B cell (primary cell): ENCODE measurements at regions not wholly inside any gene's neighbourhood (a gene's known extent, or its start where the extent isn't known, plus 50 kb on each side); places are given as distances from the start of the nearest gene placed in this dataset.

Experiments
- ATAC-seq: fragments of 200-7000 bp; cut with Tn5 transposase; one replicate; pipeline ENCODE4 v1.10.0; 2021; ENCODE audit warnings: low read depth, mild to moderate bottlenecking, moderate number of reproducible peaks, moderate library complexity
- CTCF ChIA-PET: fragments of 350-600 bp; sonication (Branson Sonifier 250); formaldehyde crosslinking; loops from one replicate; lab custom pipeline; 2021; ENCODE audit warnings: antibody characterized with exemption, inconsistent platforms; lab: Charles Lee
- POLR2A ChIA-PET: fragments of 350-600 bp; sonication (Branson Sonifier 250); formaldehyde crosslinking; loops from one replicate; lab custom pipeline; 2021; ENCODE audit warnings: antibody characterized with exemption; lab: Charles Lee
- DNase-seq: peaks from one replicate; pipeline ENCODE4 v3.0.0; 2013
- H2AFZ ChIP-seq: 2 replicates; pipeline ENCODE4 v1.6.1; 2012; ENCODE audit warnings: mild to moderate bottlenecking, low read depth, low read length; ENCODE audit not compliant: insufficient read depth, poor library complexity, severe bottlenecking
- H3K27ac ChIP-seq, 2 donors: 1 replicate in 1 of 2; 2 replicates in 1 of 2; pipeline ENCODE4 v1.5.1; 2012 to 2013; ENCODE audit warnings: low read length in 2 of 2, mild to moderate bottlenecking in 2 of 2, moderate library complexity in 1 of 2
- H3K27me3 ChIP-seq, 4 experiments: fragments of 200-600 bp in 1 of 4; sonication (generic) in 1 of 4; replicated peaks in 1 of 4; 1 replicate in 2 of 4; 2 replicates in 2 of 4; pipeline versions ENCODE4 v1.6.1 to v1.7.0; 2013 to 2016; ENCODE audit warnings: low read length in 3 of 4, mild to moderate bottlenecking in 2 of 4, mixed read lengths in 1 of 4, moderate library complexity in 1 of 4; ENCODE audit not compliant: insufficient read depth in 4 of 4, control insufficient read depth in 3 of 4; ENCODE audit errors: control extremely low read depth in 1 of 4
- H3K36me3 ChIP-seq, 2 experiments: replicated peaks in 1 of 2; 1 replicate in 1 of 2; 2 replicates in 1 of 2; pipeline versions ENCODE4 v1.6.1 to v1.7.1; 2013; ENCODE audit warnings: low read length in 1 of 2; ENCODE audit not compliant: insufficient read depth in 2 of 2, control insufficient read depth in 1 of 2; ENCODE audit errors: control extremely low read depth in 1 of 2, extremely low read depth in 1 of 2
- H3K4me1 ChIP-seq, 2 donors: fragments of 200-600 bp in 1 of 2; sonication (generic) in 1 of 2; 1 replicate in 1 of 2; 2 replicates in 1 of 2; pipeline versions ENCODE4 v1.5.1 to v1.6.1; 2013 to 2017; ENCODE audit warnings: low read length in 2 of 2; ENCODE audit not compliant: control insufficient read depth in 2 of 2, insufficient read depth in 2 of 2
- H3K4me2 ChIP-seq: replicated peaks from 2 replicates; pipeline ENCODE3; 2012; ENCODE audit warnings: mild to moderate bottlenecking, low read depth, low read length; ENCODE audit not compliant: poor library complexity, severe bottlenecking
- H3K4me3 ChIP-seq, 5 experiments: fragments of 200-600 bp in 1 of 5; sonication (generic) in 1 of 5; 1 replicate in 3 of 5; 2 replicates in 2 of 5; pipeline versions ENCODE4 v1.5.1 to v1.7.0; 2011 to 2016; ENCODE audit warnings: low read length in 4 of 5, mild to moderate bottlenecking in 4 of 5, low read depth in 2 of 5, control low read depth in 1 of 5, moderate library complexity in 1 of 5; ENCODE audit not compliant: insufficient read depth in 1 of 5; ENCODE audit errors: control extremely low read depth in 1 of 5, extremely low read depth in 1 of 5
- H3K79me2 ChIP-seq: fragments of 200-600 bp; sonication (generic); one replicate; pipeline ENCODE4 v1.6.0; 2016; ENCODE audit warnings: low read length; ENCODE audit not compliant: control insufficient read depth, insufficient read depth
- H3K9ac ChIP-seq: fragments of 200-600 bp; sonication (generic); 2 replicates; pipeline ENCODE4 v1.6.1; 2017; ENCODE audit warnings: mild to moderate bottlenecking, low read length, moderate library complexity
- H3K9me3 ChIP-seq, 3 donors: one replicate each; pipeline versions ENCODE4 v1.6.1 to v1.7.1; 2013; ENCODE audit warnings: low read length in 2 of 3; ENCODE audit not compliant: control insufficient read depth in 2 of 3, insufficient read depth in 1 of 3; ENCODE audit errors: control extremely low read depth in 1 of 3
- H4K20me1 ChIP-seq: 2 replicates; pipeline ENCODE4 v1.6.0; 2012; ENCODE audit warnings: mild to moderate bottlenecking, low read length; ENCODE audit not compliant: insufficient read depth, control insufficient read depth, poor library complexity, severe bottlenecking
- H3K27ac Mint-ChIP-seq: one replicate; pipeline ENCODE4 v1.8.0; 2021; ENCODE audit warnings: mixed read lengths
- H3K27me3 Mint-ChIP-seq: one replicate; pipeline ENCODE4 v1.8.0; 2021; ENCODE audit warnings: mixed read lengths
- H3K4me1 Mint-ChIP-seq: one replicate; pipeline ENCODE4 v1.8.0; 2021; ENCODE audit warnings: mixed read lengths
- H3K4me3 Mint-ChIP-seq: one replicate; pipeline ENCODE4 v1.8.0; 2021; ENCODE audit warnings: mixed read lengths
- H3K9me3 Mint-ChIP-seq: one replicate; pipeline ENCODE4 v1.8.0; 2022; ENCODE audit warnings: mixed read lengths; ENCODE audit not compliant: insufficient read depth
- EZH2 ChIP-seq: IDR thresholded peaks from 2 replicates; pipeline ENCODE4 v1.6.1; 2012; ENCODE audit warnings: borderline replicate concordance, low read depth, mild to moderate bottlenecking, moderate library complexity, low read length; ENCODE audit not compliant: insufficient read depth, poor library complexity, severe bottlenecking
- WGBS: methylation state at CpG from one replicate; pipeline ENCODE4 v1.1.5; 2013; ENCODE audit warnings: missing lambda C conversion rate; ENCODE audit not compliant: insufficient coverage; 5-methylcytosine and 5-hydroxymethylcytosine counted together
- intact Hi-C: fragments of 100-400 bp; cut with micrococcal nuclease; formaldehyde crosslinking; loops from one replicate; pipeline ENCODE4 v1.10.0; 2022
- TF ChIP-seq, protein P1 (sequence below): fragments of 200-600 bp; IDR thresholded peaks from one replicate; pipeline ENCODE4 v1.8.0; 2022; ENCODE audit warnings: antibody characterized with exemption, mild to moderate bottlenecking

DNA sequence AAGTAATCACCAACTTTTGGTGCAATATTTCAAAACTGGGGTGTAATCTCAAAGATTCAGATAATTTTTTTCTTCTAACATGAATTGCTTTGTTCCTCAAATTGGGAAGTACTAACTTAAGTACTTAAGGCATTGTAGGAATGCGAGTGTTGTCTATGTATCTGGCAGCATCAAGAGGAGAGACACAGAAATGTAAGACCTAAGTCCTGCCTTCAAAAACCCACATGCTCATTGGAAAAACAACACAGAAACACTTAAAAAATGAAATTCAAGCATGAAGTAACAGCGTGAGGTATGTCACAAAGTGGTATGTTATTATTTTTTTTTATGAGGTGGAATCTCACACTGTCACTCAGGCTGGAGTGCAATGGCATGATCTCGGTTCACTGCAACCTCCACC, 288.5 kb downstream of the ZEB1 start:
- H3K27me3 ChIP-seq = peaks cover 0 to 18% (median 6%) of the 10 kb centered on the region in 4 experiments
- no peak overlapping the region for H3K27ac ChIP-seq
- H3K4me1 ChIP-seq = peaks cover 17 to 20% of the 10 kb centered on the region in 2 donors
- H3K4me3 ChIP-seq = no peak overlapping the region
- no peak for DNase-seq
- Mint-ChIP-seq H3K27ac (no peak overlapping the region), H3K4me3 (no peak overlapping the region), H3K27me3 (peaks cover 28% of the 10 kb centered on the region), H3K9me3 (no peaks in the 10 kb centered on the region), H3K4me1 (peaks cover 17% of the 10 kb centered on the region)
- POLR2A ChIA-PET = no interaction called here
- intact Hi-C loops = no loop called here
- WGBS = 80% methylated on average over 1 of the region's 3 CpGs
- TF ChIP-seq, protein P1, sequence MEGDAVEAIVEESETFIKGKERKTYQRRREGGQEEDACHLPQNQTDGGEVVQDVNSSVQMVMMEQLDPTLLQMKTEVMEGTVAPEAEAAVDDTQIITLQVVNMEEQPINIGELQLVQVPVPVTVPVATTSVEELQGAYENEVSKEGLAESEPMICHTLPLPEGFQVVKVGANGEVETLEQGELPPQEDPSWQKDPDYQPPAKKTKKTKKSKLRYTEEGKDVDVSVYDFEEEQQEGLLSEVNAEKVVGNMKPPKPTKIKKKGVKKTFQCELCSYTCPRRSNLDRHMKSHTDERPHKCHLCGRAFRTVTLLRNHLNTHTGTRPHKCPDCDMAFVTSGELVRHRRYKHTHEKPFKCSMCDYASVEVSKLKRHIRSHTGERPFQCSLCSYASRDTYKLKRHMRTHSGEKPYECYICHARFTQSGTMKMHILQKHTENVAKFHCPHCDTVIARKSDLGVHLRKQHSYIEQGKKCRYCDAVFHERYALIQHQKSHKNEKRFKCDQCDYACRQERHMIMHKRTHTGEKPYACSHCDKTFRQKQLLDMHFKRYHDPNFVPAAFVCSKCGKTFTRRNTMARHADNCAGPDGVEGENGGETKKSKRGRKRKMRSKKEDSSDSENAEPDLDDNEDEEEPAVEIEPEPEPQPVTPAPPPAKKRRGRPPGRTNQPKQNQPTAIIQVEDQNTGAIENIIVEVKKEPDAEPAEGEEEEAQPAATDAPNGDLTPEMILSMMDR = no peak
- no peak for TF ChIP-seq EZH2
- no peaks in the 10 kb centered on the region for H4K20me1 ChIP-seq
- no peak overlapping the region for H3K9ac ChIP-seq
- no peak overlapping the region for H3K4me2 ChIP-seq
- H3K79me2 ChIP-seq = no peaks in the 10 kb centered on the region
- H2AFZ ChIP-seq = no peak overlapping the region
- CTCF ChIA-PET = no interaction called here
- no peak for ATAC-seq
- H3K9me3 ChIP-seq = peaks cover 0 to 23% (median 0%) of the 10 kb centered on the region in 3 donors
- H3K36me3 ChIP-seq = no peaks in the 10 kb centered on the region

DNA sequence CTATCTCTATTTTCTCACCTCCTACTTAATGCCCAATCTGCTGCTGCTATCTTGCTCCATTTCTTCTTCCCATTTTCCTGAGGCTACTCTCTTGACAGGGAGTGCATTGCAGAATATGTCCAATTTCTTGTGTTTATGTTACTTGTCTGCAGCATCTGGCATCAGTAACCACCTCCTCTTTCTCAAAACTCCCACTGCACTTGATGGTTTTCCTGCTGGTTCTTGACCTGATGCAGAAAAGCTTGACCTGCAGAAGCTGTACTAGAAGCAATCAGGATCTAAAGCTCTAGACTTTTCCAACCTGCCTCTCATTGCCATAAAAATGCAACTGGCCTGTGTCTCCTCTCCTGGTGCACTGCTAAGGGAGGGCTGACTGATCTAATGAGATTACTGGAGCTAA, 287.8 kb downstream of the ZEB1 start:
- H3K4me3 Mint-ChIP-seq = no peak overlapping the region
- ChIA-PET CTCF (interaction anchor here (0.6 kb wide), 1 partner anchor 1334 kb away, joined by 3 read pairs; no protein-coding TSS in a partner anchor), POLR2A (no interaction called here)
- no peak overlapping the region for H3K4me3 ChIP-seq
- no peaks in the 10 kb centered on the region for H3K79me2 ChIP-seq
- H3K36me3 ChIP-seq = no peaks in the 10 kb centered on the region
- peaks cover 0 to 18% (median 6%) of the 10 kb centered on the region in 4 experiments for H3K27me3 ChIP-seq
- no peak overlapping the region for H3K27ac ChIP-seq
- H3K4me1 Mint-ChIP-seq = peaks cover 17% of the 10 kb centered on the region
- H3K4me1 ChIP-seq = peaks cover 16 to 20% of the 10 kb centered on the region in 2 donors
- H4K20me1 ChIP-seq = no peaks in the 10 kb centered on the region
- no peak overlapping the region for H3K27ac Mint-ChIP-seq
- H3K9me3 Mint-ChIP-seq = no peaks in the 10 kb centered on the region
- H3K9ac ChIP-seq = no peak overlapping the region
- no peak for DNase-seq
- no peak overlapping the region for H3K4me2 ChIP-seq
- peaks cover 26% of the 10 kb centered on the region for H3K27me3 Mint-ChIP-seq
- no peak for TF ChIP-seq EZH2
- TF ChIP-seq, protein P1 = no peak
- no peak overlapping the region for H2AFZ ChIP-seq
- intact Hi-C loops = no loop called here
- H3K9me3 ChIP-seq = peaks cover 0 to 25% (median 0%) of the 10 kb centered on the region in 3 donors
- ATAC-seq = no peak
